HG02970 (cell line): ENCODE measurements at regions not wholly inside any gene's neighbourhood (a gene's known extent, or its start where the extent isn't known, plus 50 kb on each side); places are given as distances from the start of the nearest gene placed in this dataset.
"Not testable (repeated sequence)": the region's sequence is repeated elsewhere in the genome, so short reads cannot be mapped to it uniquely, and the experiment has no call there.

Source experiments
- ATAC-seq: cut with Tn5 transposase; IDR thresholded peaks from one replicate; pipeline ENCODE4 v1.9.1; 2021; ENCODE audit warnings: mild to moderate bottlenecking, moderate library complexity, moderate number of reproducible peaks; ENCODE audit not compliant: unreplicated experiment, low FRiP score

DNA sequence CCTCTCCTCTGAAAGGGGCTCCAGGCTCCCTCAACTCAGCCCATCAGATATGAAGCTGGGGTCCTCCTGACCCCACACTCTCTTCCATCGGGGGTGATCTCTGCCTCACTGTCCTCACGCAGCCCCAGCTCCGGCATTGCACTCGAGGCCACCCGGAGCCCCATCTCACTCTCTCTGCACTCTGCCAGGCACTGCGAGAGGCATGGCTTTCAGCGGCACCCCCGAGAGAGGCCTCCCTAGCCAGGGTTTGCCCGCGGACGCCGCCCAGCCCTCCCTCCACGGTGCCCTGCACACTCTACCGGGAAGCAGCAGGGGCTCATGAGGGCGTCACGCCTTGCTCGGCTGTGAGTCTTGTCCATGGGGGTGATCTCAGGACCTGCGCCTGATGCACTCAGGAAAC, 436.2 kb downstream of the BRD1 start:
- no peak for ATAC-seq

DNA sequence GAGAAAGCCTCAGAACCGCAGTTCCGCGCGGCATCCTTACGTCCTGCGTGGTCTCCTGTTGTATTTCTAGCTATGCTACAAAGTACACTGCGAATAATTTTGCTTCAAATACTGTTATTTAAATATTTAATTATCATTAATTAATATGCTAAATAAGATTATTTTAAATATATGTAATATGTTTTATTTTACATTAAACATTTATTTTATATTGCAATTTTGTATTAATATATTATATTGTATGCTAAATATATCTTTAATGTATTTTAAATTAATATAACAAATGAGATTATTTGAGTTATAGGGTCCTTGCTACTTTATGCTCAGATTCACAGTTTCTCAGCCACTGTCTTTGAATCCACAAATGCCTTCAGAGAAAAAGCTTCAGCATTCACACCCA, 436.7 kb downstream of the BRD1 start:
- no peak for ATAC-seq

DNA sequence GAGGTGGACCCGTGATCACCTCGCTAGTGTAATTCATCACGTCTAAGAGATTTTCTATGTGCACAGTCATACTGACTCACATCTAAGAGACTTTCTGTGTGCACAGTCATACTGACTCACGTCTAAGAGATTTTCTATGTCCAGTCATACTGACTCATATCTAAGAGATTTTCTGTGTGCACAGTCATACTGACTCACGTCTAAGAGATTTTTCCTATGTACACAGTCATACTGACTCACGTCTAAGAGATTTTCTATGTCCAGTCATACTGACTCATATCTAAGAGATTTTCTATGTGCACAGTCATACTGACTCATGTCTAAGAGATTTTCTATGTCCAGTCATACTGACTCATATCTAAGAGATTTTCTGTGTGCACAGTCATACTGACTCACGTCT, 443.8 kb downstream of the BRD1 start:
- not testable (repeated sequence) for ATAC-seq

DNA sequence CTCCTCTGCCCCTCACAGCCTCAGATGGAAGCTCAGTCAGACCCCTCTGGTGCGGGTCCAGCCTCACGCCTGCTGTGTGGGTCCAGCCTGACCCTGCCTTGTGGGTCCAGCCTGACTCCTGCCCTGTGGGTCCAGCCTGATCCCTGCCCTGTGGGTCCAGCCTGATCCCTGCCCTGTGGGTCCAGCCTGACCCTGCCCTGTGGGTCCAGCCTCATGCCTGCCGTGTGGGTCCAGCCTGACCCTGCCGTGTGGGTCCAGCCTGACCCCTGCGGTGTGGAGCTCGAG, 445.3 kb downstream of the BRD1 start:
- no peak for ATAC-seq

DNA sequence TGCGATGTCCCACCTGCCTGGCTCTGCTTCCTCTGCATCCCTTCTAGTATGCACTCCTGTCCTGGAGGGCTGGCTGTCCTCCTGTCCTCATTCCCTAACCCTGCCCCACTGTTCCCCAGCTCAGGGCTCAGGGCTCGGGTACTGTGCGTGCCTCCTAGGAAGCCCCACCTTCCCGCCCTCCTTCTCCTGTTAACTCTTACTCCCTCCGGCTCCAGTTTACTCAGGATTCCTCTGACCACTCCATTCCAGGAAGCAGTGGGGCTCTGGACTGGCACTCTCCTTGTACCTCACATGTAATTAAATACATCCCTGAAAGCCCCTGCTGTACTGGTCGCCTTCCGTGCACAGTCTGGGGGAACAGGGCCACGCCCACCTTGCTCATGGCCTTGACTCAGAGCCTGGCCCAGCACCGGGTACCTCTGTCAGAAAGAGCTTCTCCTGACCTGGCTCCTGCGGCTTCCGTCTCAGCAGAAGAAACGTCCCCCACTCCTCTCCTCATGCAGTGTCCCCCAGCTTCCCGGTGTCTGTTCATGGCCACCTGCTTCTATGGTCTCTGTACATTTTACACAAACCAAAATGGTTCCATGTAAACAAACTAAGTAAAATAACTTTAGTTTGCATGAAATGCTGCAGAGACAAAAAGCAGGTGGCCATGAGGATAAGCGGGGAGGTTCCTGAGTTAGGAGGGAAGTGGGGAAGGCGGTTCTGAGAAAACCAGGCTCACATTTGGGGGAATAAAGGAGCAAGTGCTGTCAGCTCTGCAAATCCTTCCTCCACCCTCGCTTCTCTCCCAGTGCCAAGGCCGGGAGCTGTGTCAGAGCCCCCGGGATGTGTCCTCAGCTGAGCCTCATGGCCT, 445.9 kb downstream of the BRD1 start:
- no peak for ATAC-seq

DNA sequence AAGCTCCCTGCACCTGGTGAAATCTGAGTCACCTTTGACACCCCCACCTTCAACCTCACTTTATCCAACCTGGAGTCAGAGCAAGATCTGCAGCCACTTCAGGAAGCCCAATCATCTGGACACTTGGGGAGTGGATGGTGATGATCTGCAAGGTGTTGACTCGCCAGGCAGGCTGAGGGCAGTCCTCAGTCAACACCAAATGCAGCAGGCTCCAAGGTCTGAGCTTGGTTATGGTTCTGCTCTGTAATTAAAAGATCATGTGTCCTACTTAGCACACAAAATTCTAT, 446.9 kb downstream of the BRD1 start:
- ATAC-seq, result no peak

DNA sequence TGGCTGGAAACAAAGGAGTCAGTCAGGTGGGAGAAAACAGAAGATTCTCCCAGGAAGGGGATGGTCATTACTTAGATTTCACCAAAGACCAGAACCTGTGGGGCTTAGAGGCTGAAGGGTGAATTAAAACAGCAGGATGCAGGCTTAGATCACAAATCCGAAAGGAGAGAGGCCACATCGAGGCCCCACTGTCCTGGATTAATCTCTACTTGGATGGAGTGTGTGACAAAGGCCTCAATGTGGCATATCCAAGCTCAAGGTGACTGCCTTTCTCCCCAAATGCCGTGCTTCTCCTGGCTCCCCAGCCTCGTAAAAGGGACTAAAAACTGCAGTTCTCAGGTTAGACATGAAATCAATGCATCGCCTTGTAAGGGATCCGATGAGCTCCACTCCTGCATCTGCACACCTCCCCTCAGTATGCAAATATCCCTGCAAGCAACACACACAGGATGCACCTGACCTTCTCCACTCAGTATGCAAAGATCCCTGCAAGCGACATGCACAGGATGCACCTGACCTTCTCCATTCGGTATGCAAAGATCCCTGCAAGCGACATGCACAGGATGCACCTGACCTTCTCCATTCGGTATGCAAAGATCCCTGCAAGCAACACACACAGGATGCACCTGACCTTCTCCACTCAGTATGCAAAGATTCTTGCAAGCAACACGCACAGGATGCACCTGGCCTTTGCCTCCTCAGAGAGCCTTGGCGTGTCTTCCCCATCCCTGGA, 447.4 kb downstream of the BRD1 start:
- no peak for ATAC-seq

DNA sequence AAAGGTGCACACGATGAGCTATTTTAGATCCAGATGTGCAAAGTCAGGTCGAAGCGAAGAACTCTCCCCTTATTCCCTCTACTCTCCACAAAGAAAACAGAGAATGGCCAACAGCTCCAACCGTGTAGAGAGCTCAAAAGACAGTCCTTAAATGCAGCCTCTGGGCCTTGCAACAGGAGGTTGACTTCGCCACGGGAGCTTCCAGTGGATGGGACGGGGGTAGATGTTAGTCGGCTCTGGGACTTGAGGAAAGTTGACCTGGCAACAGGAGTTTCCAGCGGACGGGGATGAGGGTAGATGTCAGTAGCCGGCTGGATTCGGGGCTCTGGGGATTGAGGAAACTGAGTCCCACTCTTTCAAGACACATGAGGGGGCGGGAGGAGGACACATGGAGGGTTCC, 450.4 kb downstream of the BRD1 start:
- no peak for ATAC-seq

DNA sequence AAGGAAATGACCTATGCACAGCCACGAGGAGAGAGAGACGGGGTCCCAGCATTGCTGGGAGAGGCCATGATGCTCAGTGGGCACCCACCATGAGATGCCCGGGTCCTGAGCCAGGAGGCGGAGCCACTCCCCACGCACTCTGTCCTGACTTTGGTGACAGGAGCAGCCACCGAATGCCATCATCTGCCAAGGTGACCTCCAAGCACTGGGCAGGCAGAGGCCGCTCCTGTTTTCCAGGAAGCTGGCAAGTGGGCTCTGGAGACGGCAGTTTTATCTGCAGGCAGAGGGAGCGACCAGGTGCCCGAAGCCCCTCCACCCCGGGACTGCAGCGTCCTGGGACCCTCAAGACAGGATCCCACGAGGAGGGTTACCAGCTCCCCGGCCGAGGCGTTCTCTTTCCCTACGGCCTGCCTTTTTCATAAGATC, 453.9 kb downstream of the BRD1 start:
- ATAC-seq, result no peak

DNA sequence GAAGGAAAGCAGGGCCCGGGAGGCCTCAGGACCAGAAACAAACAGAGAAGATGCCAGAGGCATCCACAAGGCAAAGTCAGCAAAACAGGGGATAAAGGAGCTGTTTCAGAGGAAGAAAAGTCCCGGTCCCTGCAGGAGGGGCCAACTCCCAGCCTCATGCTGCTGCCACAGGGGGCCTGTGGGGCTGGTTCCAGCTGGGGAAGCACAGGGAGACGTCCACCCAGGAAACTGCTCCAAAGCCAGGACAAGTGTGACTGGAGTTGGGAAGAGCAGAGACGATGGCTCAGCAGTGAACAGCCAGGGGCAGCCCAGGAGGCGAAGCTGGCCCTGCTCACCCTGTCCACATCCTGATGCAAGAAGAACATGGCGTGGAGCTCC, 454.4 kb downstream of the BRD1 start:
- ATAC-seq, result no peak

DNA sequence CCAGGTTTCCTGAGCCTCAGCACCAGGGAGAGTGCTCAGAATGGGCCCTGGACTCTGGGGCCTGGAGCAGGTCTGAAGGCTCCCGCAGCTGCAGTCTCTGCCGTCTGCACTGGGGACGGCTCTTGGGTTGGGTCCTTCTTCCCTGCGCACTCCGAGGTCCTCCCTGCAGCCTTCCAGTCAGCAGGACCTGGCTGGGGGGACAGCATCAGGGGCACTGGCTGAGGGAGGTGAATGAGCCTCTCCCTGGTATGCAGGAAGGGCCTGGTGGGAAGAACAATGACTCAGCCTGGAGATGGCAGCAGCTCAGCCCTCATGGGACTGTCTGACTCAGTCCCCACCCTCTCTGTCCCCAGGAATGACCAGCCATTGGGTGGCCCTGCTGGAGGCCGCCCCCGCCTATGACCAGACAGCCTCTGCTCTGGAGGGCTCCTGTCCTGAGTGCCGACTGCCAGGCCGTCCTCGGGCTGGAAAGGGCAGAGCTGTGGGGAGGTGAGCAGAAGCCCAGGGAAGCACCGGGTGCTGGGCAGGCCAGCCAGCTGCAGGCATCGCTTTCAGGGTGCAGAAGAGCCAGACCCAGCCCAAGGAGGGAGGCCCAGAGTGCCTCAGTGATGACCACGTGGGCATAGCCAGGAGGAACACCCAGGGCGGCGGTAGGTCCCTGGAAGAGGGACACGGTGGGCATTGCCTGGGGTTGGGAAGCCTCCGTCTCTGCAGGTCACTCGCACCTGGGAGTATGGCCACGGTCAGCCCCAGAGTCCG, 455.0 kb downstream of the BRD1 start:
- ATAC-seq, result no peak

DNA sequence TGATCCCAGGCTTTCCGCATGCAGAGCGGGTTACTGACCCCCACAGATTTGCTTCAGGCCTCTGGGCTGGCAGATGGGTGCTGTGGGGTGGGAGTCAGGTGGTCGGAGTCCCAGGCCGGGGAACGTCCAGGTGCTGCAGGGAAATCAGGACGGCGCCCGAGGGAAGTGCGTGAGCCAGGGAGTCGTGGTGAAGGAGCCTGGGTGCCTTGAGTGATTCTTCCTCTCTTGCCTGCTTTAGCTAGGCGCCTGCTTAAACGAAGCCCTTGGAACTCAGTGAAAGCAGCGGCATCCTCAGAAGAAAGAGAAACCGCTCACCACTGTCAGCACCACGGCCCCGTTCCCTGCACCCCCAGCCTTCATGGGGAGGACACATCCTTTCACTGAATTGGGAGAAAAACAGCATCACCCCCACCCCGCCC, 455.6 kb downstream of the BRD1 start:
- ATAC-seq, result no peak

DNA sequence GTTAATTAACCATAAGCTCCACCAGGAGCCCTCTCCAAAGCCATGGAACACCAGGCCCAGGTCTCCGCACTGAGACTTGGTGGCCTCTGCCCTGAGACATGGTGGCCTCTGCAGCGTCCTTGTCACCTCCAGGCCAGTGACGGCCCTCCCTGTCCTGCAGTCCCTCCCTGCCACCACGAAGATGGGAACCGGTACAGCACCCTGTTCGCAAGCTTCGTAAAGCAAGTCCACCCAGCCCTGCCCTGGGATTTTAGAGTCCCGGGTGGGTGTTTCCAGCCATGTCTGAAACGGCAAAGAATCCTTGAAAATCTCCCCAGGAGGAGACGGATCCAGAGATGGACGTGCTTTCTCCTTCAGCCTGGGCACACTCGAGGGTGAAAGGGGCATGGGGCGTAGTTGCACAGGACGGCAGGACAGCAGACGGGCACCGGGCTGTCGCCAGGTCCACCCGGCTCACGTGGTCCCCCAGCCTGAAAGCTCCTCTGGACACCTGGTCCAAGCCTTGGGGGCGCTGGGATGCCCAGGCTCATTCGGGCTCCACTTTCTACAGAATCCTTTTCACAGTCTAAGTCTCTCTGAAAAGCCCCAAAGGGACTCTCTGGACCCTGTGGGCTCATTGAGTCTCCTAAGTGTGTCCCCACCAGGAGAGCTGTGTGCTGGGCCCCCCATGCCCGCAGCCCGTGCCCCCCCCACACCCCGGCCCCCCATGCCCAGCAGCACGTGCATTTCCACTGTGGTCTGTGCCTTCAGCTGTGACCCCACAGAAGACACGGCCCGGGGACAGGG, 456.2 kb downstream of the BRD1 start:
- no peak for ATAC-seq

DNA sequence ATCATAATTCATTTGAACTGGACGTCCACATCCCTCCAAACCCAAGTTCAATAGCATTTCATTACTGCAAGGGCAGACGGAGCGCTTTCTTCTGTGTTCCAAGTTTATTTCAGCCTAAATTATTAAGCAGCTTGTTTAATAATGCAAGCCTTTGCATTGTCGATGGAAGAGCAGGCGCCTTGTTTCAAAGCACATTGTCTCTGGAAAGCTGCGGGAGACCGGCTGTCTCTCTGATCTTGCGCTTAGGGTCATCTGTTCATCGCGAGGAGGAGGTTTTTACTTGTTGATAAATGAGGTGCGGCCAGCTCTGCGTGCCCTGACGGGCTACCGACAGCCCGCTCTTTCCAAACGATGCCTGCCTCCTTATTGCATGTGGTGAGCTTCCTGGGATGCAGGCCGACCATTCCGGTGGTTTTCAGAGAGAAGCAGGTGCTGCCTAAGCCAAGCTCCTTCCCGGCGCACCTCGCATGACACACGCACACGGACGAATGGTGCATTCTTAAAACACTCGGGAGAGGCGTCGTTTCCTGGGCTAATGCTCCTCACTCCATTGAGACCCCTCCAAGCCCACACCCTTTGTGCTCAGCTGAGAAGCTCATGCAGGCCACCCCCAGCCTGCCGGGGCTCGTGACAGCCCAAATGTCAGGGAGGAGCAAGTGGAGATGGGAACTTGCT, 456.9 kb downstream of the BRD1 start:
- no peak for ATAC-seq

DNA sequence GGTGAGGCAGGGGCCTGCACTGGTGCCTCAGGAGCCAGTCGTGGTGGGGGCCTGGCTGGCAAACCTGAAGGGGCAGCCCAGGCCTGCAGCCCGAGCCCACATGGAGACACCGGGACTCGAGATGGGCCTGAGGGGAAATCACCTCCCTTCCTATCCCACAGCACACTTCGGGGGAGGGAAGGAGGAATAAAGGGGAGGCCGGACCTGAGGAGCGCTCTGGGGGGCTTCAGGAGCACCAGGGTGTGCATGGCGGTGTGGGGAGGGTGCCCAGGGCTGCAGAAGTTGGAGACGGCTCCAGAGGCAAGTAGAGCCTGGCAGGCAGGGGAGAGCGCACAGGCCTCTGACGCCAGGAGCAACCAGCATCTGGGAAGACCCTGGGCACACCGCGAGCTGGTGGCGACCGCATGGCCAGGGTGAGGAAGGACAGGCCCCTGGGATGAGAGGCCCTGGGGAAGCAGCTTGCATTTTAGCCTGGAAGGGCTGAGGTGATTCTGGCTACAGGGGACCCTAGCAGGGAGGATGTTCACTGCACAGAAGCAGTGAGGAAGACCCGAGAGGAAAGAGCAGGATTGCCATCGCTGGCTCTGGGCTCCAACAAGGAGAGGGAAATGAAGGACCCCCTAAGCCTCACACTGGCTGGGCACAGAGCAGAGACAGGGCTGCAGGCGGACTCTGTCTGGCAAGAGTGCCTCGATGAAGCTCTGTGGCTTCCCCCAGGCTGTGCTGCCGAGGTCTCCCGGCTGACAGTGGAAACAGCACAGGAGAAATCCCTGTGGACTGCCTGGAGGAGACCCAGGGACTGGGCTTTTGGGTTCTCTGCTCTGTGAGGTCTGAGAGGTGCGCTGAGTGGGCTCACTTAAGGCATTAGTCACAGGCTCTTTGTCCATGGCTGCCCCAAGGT, 457.7 kb downstream of the BRD1 start:
- ATAC-seq, result no peak

DNA sequence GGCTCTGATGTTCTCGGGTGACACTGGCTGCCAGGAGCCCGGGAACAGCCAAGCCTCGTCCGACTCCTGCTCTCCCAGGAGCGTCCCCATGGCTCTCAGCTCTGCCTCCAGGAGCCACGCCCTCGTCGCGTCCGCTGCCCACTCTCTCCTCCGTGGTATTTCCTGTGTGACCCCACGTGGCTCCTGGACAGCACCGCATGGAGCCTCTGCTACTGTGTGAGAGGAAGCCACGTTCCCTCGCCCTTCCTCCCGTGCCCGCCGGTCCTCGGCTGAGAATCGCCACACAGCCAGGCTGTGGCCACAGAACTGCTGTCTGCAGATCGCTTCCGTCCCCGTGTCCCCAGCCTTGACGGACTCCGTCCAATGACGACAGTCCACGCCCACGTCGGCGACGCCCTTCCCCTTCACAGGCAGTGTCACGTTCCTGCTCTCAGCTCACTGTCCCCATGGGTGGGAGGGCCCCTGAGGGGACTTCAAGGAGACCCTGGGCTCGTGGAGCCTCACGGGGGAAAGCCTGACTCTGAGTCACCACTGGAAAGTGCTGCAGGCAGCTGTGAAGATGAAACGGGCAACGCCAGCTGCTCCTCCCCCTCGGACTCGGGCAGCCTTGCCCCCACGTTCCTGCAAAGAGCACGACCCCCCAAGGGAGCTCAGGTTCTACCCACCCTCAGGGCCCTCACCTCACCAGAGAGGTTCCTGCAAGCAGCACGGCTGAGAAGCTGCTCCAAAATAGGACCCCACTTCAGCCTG, 458.5 kb downstream of the BRD1 start:
- no peak for ATAC-seq

DNA sequence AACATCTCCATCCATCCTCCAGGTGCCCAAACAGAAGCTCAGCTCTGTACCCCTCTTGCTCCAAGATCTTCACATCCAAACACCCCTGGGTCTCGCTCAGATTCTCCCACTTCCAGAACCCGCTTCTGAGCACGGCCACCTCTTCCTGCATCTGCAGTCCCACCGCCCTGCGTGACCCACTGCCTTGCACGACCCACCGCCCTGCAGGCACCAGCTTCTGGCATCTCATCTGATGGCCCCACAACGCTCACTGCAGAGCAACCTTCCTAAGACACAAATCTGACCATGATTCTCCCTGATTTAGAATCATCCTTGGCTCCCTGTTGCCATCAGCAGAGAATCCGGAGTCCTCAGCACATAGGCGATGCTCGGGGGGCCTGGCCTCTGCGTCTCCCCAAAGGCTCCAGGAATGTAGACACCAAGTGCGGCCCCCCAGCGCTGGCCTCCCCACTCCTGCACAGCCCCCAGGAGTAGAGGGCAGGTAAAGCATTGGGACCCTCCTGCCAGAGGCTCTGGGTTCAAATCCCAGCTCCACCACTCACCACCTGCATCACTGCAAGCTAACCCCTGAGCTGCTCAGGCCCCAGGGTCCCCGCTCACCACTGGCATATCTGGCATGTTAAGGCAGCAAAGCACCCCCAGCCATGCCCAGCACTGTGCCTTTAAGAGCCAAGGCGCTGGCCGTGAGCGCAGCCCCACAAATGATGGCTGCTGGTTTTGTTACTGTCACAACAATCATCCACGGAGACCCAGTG, 459.3 kb downstream of the BRD1 start:
- ATAC-seq, result no peak
